ENCODE measurements at regions not wholly inside any gene's neighbourhood (a gene's known extent, or its start where the extent isn't known, plus 50 kb on each side); places are given as distances from the start of the nearest gene placed in this dataset.
"Not testable (repeated sequence)": the region's sequence is repeated elsewhere in the genome, so short reads cannot be mapped to it uniquely, and the experiment has no call there.

DNA sequence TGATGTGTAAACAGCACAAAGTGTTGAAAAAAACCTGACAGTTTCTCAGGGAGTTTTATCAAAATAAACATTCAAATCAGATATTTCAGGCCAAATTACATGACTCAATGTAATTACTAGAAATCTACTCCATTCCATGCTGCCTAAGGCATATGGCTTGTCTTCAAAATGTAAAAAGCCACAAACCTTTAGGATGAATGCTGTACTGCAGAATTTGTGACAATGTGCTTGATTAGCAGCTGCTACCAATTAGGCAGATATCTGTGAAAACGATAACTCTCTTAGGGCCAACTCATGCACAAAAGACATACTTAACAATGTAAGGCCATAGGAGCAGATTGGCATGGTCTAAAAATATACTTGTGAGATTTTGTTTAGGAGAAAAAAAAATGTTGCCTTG, 267.0 kb downstream of the DACT1 start:
- no peak for DNase-seq

- DNase-seq: no peak
These were observed 270.0 kb downstream of the DACT1 start for GRCh38 chr14:58907803-58908202.

GRCh38 chr14:58912287-58912686, 274.5 kb downstream of the DACT1 start:
- no peak for DNase-seq

- no peak for DNase-seq
These were observed 275.2 kb downstream of the DACT1 start for GRCh38 chr14:58912799-58913432.

GRCh38 chr14:58914279-58914855, 274.1 kb upstream of the DAAM1 start:
- no peak for DNase-seq

DNA sequence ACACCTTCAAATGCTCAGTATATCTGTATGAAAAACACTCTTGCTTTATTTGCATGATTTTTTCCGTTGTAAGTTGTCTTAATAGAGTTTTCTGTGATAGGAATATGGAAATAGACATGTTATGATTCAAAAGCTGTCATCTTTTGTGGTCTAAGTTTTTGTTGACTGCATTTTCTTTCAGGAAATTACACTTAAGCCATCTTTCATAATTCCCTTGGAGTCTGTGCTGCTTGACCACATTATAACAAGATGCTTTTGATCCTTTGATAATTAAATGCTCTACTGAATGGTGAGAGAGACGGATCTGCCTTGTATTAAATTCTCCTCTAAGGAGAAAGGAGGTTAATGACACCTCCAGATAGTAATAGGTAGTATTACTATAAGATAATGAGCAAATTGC, 272.8 kb upstream of the DAAM1 start:
- no peak for DNase-seq

- no peak for DNase-seq
These were observed 270.3 kb upstream of the DAAM1 start for GRCh38 chr14:58918066-58918738.

GRCh38 chr14:58919217-58919616, 269.2 kb upstream of the DAAM1 start:
- no peak for DNase-seq

DNA sequence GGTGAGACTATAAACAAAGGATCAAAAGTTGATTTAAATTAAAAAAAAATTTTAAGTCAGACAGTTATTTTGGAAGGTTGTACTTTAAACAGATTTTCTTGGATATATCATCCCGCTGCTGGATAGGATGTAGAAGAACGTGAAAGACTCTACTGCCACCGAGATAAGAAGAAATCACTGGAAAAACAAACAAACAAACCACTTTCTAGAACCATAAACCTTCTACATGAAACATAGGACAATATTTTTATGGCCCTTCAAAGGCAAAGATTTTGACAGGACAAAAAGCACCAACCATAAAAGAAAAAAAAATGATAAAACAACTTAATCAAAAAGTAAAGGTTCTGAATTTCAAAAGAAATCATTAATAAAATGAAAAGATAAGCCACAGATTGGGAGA, 268.2 kb upstream of the DAAM1 start:
- DNase-seq: no peak

DNA sequence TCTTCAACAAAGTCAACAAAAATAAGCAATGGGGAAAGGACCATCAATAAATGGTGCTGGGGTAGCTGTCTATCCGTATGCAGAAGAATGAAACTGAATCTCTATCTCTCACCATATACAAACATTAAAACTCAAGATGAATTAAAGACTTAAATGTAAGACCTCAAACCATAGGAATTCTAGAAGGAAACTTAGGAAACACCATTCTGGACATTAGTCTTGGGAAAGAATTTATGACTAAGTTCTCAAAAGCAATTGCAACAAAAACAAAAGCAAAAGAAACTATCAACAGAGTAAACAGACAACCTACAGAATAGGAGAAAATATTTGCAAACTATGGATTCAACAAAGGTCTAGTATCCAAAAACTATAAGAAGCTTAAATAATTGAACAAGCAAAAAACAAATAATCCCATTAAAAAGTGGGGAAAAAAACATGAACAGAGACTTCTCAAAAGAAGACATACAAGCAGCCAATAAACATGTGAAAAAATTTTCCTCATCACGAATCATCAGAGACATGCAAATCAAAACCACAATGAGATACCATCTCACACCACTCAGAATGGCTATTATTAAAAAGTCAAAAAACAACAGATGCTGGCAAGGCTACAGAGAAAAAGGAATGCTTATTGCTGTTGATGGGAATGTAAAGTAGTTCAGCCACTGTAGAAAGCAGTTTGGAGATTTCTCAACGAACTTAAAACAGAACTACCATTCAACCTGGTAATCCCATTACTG, 266.1 kb upstream of the DAAM1 start:
- not testable (repeated sequence) for DNase-seq

GRCh38 chr14:58923751-58924405, 264.6 kb upstream of the DAAM1 start:
- DNase-seq: no peak

- DNase-seq: no peak
These were observed 246.8 kb upstream of the DAAM1 start for GRCh38 chr14:58941629-58942028.

GRCh38 chr14:58942516-58942915, 246.0 kb upstream of the DAAM1 start:
- no peak for DNase-seq

GRCh38 chr14:58944343-58944967, 244.0 kb upstream of the DAAM1 start:
- no peak for DNase-seq

DNA sequence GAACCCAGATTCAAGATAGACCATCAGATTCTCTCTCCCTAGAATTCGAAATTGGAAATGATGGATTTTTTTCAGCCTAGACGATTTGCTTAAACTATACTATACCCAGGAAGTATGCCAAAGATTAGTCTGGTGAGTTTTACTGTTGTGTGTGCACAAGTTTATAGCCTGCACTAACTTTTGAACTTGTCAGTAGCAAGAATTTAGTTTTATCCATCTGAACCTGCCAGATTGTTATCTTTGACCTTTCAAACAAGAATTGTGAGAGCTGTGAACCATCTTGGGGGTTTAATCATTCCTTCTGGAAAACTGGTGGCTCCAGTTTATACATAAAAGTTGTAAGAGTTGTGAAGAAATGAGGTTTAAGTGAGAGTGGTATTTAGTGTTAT, 243.5 kb upstream of the DAAM1 start:
- no peak for DNase-seq

DNA sequence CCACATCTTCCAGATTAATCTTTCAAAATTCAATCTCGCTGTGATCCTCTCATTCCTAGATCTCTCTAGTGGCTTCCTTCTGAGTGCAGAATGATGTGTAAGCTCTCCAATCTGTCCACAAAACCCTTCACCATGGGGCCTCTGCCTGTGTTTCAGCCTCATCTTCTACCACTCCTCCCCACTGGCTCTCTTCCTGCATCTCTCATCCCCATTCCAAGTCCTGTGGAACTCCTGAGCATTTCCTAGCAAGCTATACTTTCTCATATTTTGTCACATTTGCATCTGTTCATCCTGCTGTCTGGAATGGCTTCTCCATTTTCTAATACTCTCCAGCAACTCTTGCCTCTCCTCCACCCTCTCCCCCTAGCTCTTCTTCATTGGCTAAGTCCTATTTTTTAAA, 242.0 kb upstream of the DAAM1 start:
- no peak for DNase-seq

GRCh38 chr14:58947156-58947555, 241.3 kb upstream of the DAAM1 start:
- DNase-seq: no peak

GRCh38 chr14:58947814-58948445, 240.5 kb upstream of the DAAM1 start:
- DNase-seq: no peak

- DNase-seq: no peak
These were observed 237.9 kb upstream of the DAAM1 start for GRCh38 chr14:58950555-58950954.

DNA sequence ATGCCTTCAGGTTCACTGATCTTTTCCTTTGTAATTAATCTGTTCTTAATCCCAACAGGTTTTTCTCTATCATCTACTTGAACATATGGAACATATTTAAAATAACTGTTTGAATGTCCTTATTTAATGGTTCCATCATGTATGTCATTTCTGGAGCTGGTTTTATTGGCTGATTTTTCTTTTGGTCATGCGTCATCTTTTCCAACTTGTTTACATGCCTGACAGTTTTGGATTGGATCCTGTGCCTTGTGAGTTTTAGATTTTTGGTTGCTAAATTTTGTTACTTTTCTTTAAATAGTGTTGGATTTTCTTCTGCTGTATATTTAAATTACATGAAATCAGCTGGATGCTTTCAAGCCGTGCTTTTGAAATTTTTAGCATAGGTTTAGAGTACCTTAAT, 237.3 kb upstream of the DAAM1 start:
- DNase-seq: no peak

- DNase-seq: no peak
These were observed 234.4 kb upstream of the DAAM1 start for GRCh38 chr14:58954052-58954451.
